Esophagus squamous epithelium (tissue), 4 donors: ENCODE measurements at regions not wholly inside any gene's neighbourhood (a gene's known extent, or its start where the extent isn't known, plus 50 kb on each side); places are given as distances from the start of the nearest gene placed in this dataset.

Source experiments
- POLR2A ChIP-seq, 4 donors: fragments of 450-650 bp; IDR thresholded peaks; one replicate each; pipeline ENCODE4 v1.6.1; 2017; ENCODE audit warnings: antibody characterized with exemption in 4 of 4, mild to moderate bottlenecking in 4 of 4, moderate library complexity in 3 of 4
- TF ChIP-seq, protein P1 (sequence below), 6 experiments: fragments of 450-650 bp in 4 of 6; fragments of 200-600 bp in 2 of 6; sonication (generic) in 2 of 6; IDR thresholded peaks; one replicate each; pipeline ENCODE4 v1.5.1; 2016 to 2019; ENCODE audit warnings: antibody characterized with exemption in 6 of 6, mild to moderate bottlenecking in 4 of 6, moderate library complexity in 4 of 6

DNA sequence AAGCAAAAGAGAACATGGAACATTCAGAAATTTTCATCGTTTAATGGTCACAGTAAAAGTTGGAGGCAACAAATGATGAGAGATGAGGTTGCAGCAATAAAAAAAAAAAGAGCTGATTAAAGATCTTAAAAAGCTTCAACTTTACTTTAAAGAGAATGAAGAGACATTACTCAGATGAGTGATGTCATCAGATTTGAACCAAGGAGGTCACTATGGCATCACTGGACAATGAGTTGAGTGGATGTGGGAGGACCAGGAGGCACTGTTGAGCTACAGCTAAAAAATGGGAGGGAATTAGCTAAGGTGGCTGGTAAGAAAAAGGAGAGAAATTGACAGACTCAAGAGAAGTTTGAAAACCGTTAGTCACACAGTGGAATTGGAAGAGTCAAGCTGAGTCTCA lies 138.4 kb downstream of the SST start:
- TF ChIP-seq, protein P1, sequence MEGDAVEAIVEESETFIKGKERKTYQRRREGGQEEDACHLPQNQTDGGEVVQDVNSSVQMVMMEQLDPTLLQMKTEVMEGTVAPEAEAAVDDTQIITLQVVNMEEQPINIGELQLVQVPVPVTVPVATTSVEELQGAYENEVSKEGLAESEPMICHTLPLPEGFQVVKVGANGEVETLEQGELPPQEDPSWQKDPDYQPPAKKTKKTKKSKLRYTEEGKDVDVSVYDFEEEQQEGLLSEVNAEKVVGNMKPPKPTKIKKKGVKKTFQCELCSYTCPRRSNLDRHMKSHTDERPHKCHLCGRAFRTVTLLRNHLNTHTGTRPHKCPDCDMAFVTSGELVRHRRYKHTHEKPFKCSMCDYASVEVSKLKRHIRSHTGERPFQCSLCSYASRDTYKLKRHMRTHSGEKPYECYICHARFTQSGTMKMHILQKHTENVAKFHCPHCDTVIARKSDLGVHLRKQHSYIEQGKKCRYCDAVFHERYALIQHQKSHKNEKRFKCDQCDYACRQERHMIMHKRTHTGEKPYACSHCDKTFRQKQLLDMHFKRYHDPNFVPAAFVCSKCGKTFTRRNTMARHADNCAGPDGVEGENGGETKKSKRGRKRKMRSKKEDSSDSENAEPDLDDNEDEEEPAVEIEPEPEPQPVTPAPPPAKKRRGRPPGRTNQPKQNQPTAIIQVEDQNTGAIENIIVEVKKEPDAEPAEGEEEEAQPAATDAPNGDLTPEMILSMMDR (IDR thresholded peaks at IDR 0.05), result no peak
- TF ChIP-seq POLR2A (IDR thresholded peaks at IDR 0.05), result no peak
